H9 (cell line): ENCODE measurements at regions not wholly inside any gene's neighbourhood (a gene's known extent, or its start where the extent isn't known, plus 50 kb on each side); places are given as distances from the start of the nearest gene placed in this dataset.

Experiments
- DNase-seq: peaks from one replicate; pipeline ENCODE4 v3.0.0-alpha.2; 2017
- H2AFZ ChIP-seq: one replicate; pipeline ENCODE4 v1.6.1; 2013; ENCODE audit warnings: mild to moderate bottlenecking, low read length, control low read depth, moderate library complexity
- H2AK5ac ChIP-seq: 2 replicates; pipeline ENCODE4 v1.6.1; 2013; ENCODE audit warnings: low read length, control low read depth, mixed read lengths; ENCODE audit not compliant: insufficient read length
- H2BK120ac ChIP-seq: one replicate; pipeline ENCODE4 v1.6.1; 2013; ENCODE audit warnings: low read depth, mild to moderate bottlenecking, low read length, control low read depth, inconsistent platforms; ENCODE audit not compliant: poor library complexity, severe bottlenecking
- H2BK12ac ChIP-seq: 2 replicates; pipeline ENCODE4 v1.6.1; 2013; ENCODE audit warnings: low read length, control low read depth, mixed read lengths, low read depth; ENCODE audit not compliant: insufficient read length
- H2BK15ac ChIP-seq: 2 replicates; pipeline ENCODE4 v1.6.1; 2013; ENCODE audit warnings: low read depth, low read length, control low read depth
- H2BK20ac ChIP-seq: one replicate; pipeline ENCODE4 v1.6.1; 2013; ENCODE audit warnings: low read depth, mild to moderate bottlenecking, low read length, control low read depth, inconsistent platforms; ENCODE audit not compliant: poor library complexity, severe bottlenecking
- H2BK5ac ChIP-seq: 2 replicates; pipeline ENCODE4 v1.6.1; 2013; ENCODE audit warnings: low read length, control low read depth, mixed read lengths; ENCODE audit not compliant: insufficient read length
- H3K14ac ChIP-seq: 2 replicates; pipeline ENCODE4 v1.6.1; 2013; ENCODE audit warnings: low read length, control low read depth; ENCODE audit not compliant: insufficient read depth
- H3K18ac ChIP-seq: 2 replicates; pipeline ENCODE4 v1.6.1; 2013; ENCODE audit warnings: low read depth, mild to moderate bottlenecking, mixed read lengths, low read length, control low read depth; ENCODE audit not compliant: insufficient read length
- H3K23ac ChIP-seq: 2 replicates; pipeline ENCODE4 v1.6.1; 2013; ENCODE audit warnings: low read length, control low read depth, mixed read lengths, low read depth; ENCODE audit not compliant: insufficient read length
- H3K23me2 ChIP-seq: 2 replicates; pipeline ENCODE4 v1.6.1; 2013; ENCODE audit warnings: low read depth, mild to moderate bottlenecking, mixed read lengths, low read length, control low read depth; ENCODE audit not compliant: insufficient read length, poor library complexity, severe bottlenecking
- H3K27ac ChIP-seq: 2 replicates; pipeline ENCODE4 v1.5.1; 2013; ENCODE audit warnings: low read length, control low read depth, mixed read lengths, low read depth; ENCODE audit not compliant: insufficient read length
- H3K27me3 ChIP-seq: 2 replicates; pipeline ENCODE4 v1.6.1; 2013; ENCODE audit warnings: low read length, control low read depth, inconsistent platforms; ENCODE audit not compliant: insufficient read depth
- H3K4ac ChIP-seq: 2 replicates; pipeline ENCODE4 v1.6.1; 2013; ENCODE audit warnings: low read depth, mild to moderate bottlenecking, control low read depth, inconsistent platforms, low read length, moderate library complexity
- H3K4me1 ChIP-seq: 2 replicates; pipeline ENCODE4 v1.6.1; 2013; ENCODE audit warnings: low read length, control low read depth, inconsistent platforms; ENCODE audit not compliant: insufficient read depth
- H3K4me2 ChIP-seq: 2 replicates; pipeline ENCODE4 v1.6.1; 2013; ENCODE audit warnings: low read length, control low read depth, mixed read lengths; ENCODE audit not compliant: insufficient read length, insufficient read depth
- H3K56ac ChIP-seq: 2 replicates; pipeline ENCODE4 v1.6.1; 2013; ENCODE audit warnings: low read depth, mild to moderate bottlenecking, mixed read lengths, low read length, control low read depth; ENCODE audit not compliant: insufficient read length
- H3K79me1 ChIP-seq: 2 replicates; pipeline ENCODE4 v1.6.1; 2013; ENCODE audit warnings: low read depth, mild to moderate bottlenecking, moderate library complexity, low read length, control low read depth, inconsistent platforms; ENCODE audit not compliant: insufficient read depth, poor library complexity, severe bottlenecking
- H3K79me2 ChIP-seq: 2 replicates; pipeline ENCODE4 v1.6.1; 2013; ENCODE audit warnings: low read length, control low read depth, inconsistent platforms; ENCODE audit not compliant: insufficient read depth
- H3K9ac ChIP-seq: 2 replicates; pipeline ENCODE4 v1.6.1; 2013; ENCODE audit warnings: low read length, control low read depth, mixed read lengths; ENCODE audit not compliant: insufficient read length; ENCODE audit errors: extremely low read depth
- H3K9me3 ChIP-seq: one replicate; pipeline ENCODE4 v1.6.1; 2013; ENCODE audit warnings: low read depth, low read length, inconsistent platforms; ENCODE audit not compliant: control insufficient read depth
- H3T11ph ChIP-seq: one replicate; pipeline ENCODE4 v1.6.1; 2013; ENCODE audit warnings: mild to moderate bottlenecking, low read length, control low read depth, inconsistent platforms
- H4K20me1 ChIP-seq: one replicate; pipeline ENCODE4 v1.6.1; 2013; ENCODE audit not compliant: control insufficient read depth, insufficient read length, insufficient read depth
- H4K5ac ChIP-seq: 2 replicates; pipeline ENCODE4 v1.6.1; 2013; ENCODE audit warnings: low read depth, mild to moderate bottlenecking, mixed read lengths, low read length, control low read depth; ENCODE audit not compliant: insufficient read length
- H4K8ac ChIP-seq: replicated peaks from 2 replicates; pipeline ENCODE4 v1.6.1; 2013; ENCODE audit warnings: low read length, control low read depth, mixed read lengths, low read depth; ENCODE audit not compliant: insufficient read length
- H4K91ac ChIP-seq: 2 replicates; pipeline ENCODE4 v1.6.1; 2013; ENCODE audit warnings: low read depth, mild to moderate bottlenecking, moderate library complexity, mixed read lengths, low read length, control low read depth; ENCODE audit not compliant: insufficient read length
- H3K27ac Mint-ChIP-seq, 3 experiments: 2 replicates in 2 of 3; 3 replicates in 1 of 3; pipeline ENCODE4 v1.8.0; 2020 to 2021; ENCODE audit warnings: mixed read lengths in 3 of 3, mild to moderate bottlenecking in 1 of 3, moderate library complexity in 1 of 3
- H3K27me3 Mint-ChIP-seq: 2 replicates; pipeline ENCODE4 v1.8.0; 2021; ENCODE audit warnings: low read depth, mild to moderate bottlenecking, moderate library complexity, mixed read lengths
- H3K36me3 Mint-ChIP-seq, 3 experiments: 2 replicates in 2 of 3; 3 replicates in 1 of 3; pipeline ENCODE4 v1.8.0; 2020 to 2021; ENCODE audit warnings: low read depth in 3 of 3, mixed read lengths in 3 of 3; ENCODE audit not compliant: insufficient read depth in 1 of 3
- H3K4me1 Mint-ChIP-seq, 2 experiments: 2 replicates each; pipeline ENCODE4 v1.8.0; 2020; ENCODE audit warnings: mixed read lengths in 2 of 2
- H3K4me3 Mint-ChIP-seq, 2 experiments: 2 replicates in 1 of 2; 3 replicates in 1 of 2; pipeline ENCODE4 v1.8.0; 2020 to 2021; ENCODE audit warnings: mild to moderate bottlenecking in 2 of 2, mixed read lengths in 2 of 2, moderate library complexity in 1 of 2
- H3K9me3 Mint-ChIP-seq, 2 experiments: 2 replicates in 1 of 2; 3 replicates in 1 of 2; pipeline ENCODE4 v1.8.0; 2020; ENCODE audit warnings: mild to moderate bottlenecking in 2 of 2, mixed read lengths in 2 of 2, moderate library complexity in 1 of 2
- CTCF ChIP-seq: fragments of 200-600 bp; sonication (generic); conservative IDR thresholded peaks from 3 replicates; pipeline ENCODE4 v1.8.0; 2021; ENCODE audit warnings: antibody characterized with exemption, mild to moderate bottlenecking
- WGBS: extraction: QIAGEN DNeasy Blood & Tissue Kit; methylation state at CpG from one replicate; pipeline ENCODE4 v1.1.7; 2013; ENCODE audit warnings: missing lambda C conversion rate, low lambda C conversion rate, mixed read lengths; ENCODE audit not compliant: insufficient read length; ENCODE audit errors: extremely low coverage; 5-methylcytosine and 5-hydroxymethylcytosine counted together

- Histone ChIP-seq H2BK12ac (no peak overlapping the region), H2BK5ac (no peak overlapping the region), H3T11ph (no peak overlapping the region), H3K23me2 (no peaks in the 10 kb centered on the region), H2BK20ac (no peak overlapping the region), H3K56ac (no peak overlapping the region), H3K18ac (no peak overlapping the region), H4K91ac (no peak overlapping the region), H3K27ac (no peak overlapping the region), H3K4me2 (no peak overlapping the region), H2BK15ac (no peak overlapping the region), H2AK5ac (no peak overlapping the region), H4K20me1 (no peaks in the 10 kb centered on the region), H2BK120ac (no peak overlapping the region), H4K5ac (no peak overlapping the region), H3K79me2 (peaks cover 4% of the 10 kb centered on the region; the same call in 1 of the 2 replicates), H3K4ac (no peak overlapping the region), H3K27me3 (no peaks in the 10 kb centered on the region), H3K14ac (no peak overlapping the region), H3K79me1 (no peaks in the 10 kb centered on the region), H3K9me3 (no peaks in the 10 kb centered on the region), H2AFZ (no peak overlapping the region), H4K8ac (no peak overlapping the region), H3K23ac (no peak overlapping the region), H3K4me1 (peaks cover 4% of the 10 kb centered on the region; the same call in 1 of the 2 replicates), H3K9ac (no peak overlapping the region)
- Mint-ChIP-seq H3K4me3 (no peak overlapping the region), H3K27ac (peak overlapping the region in 2 of 3 experiments; percentile 78 to 87; a peak in 4 of 7 replicates), H3K4me1 (peaks cover 58 to 59% of the 10 kb centered on the region in 2 experiments), H3K36me3 (peaks cover 21 to 48% (median 47%) of the 10 kb centered on the region in 3 experiments; a peak in 6 of 7 replicates), H3K27me3 (no peaks in the 10 kb centered on the region), H3K9me3 (no peaks in the 10 kb centered on the region; a peak in 1 of 5 replicates)
- no CpG with 5 or more reads among the region's 4 CpGs for WGBS
- TF ChIP-seq CTCF: no peak
- DNase-seq: no peak
Observed at GRCh38 chrX:114051667-114052315, 532.1 kb upstream of the HTR2C start.
